Loucy (cell line): ENCODE measurements at regions not wholly inside any gene's neighbourhood (a gene's known extent, or its start where the extent isn't known, plus 50 kb on each side); places are given as distances from the start of the nearest gene placed in this dataset.
"Not testable (repeated sequence)": the region's sequence is repeated elsewhere in the genome, so short reads cannot be mapped to it uniquely, and the experiment has no call there.

ENCODE experiments used
- H2AFZ ChIP-seq: fragments of 200-600 bp; sonication (generic); 2 replicates; pipeline ENCODE4 v1.6.0; 2016; ENCODE audit warnings: antibody characterized with exemption, mild to moderate bottlenecking, low read length, moderate library complexity
- H3F3A ChIP-seq: fragments of 200-600 bp; 2 replicates; pipeline ENCODE4 v1.6.0; 2016; ENCODE audit warnings: antibody characterized with exemption, low read depth, mild to moderate bottlenecking
- H3K27me3 ChIP-seq: fragments of 200-600 bp; sonication (generic); 2 replicates; pipeline ENCODE4 v1.6.1; 2014; ENCODE audit warnings: low read length, mild to moderate bottlenecking; ENCODE audit not compliant: insufficient read depth, poor library complexity, severe bottlenecking
- H3K36me3 ChIP-seq: fragments of 200-600 bp; sonication (generic); 2 replicates; pipeline ENCODE4 v1.6.1; 2016; ENCODE audit warnings: low read length; ENCODE audit not compliant: insufficient read depth
- H3K4me1 ChIP-seq: fragments of 200-600 bp; sonication (generic); 2 replicates; pipeline ENCODE4 v1.5.1; 2014; ENCODE audit warnings: low read length, mild to moderate bottlenecking; ENCODE audit not compliant: insufficient read depth, poor library complexity, severe bottlenecking
- H3K4me2 ChIP-seq: fragments of 200-600 bp; sonication (generic); 2 replicates; pipeline ENCODE4 v1.6.0; 2014; ENCODE audit warnings: antibody characterized with exemption, low read length, low read depth, mild to moderate bottlenecking; ENCODE audit not compliant: poor library complexity, severe bottlenecking
- H3K4me3 ChIP-seq: fragments of 200-600 bp; sonication (generic); 2 replicates; pipeline ENCODE4 v1.5.1; 2014; ENCODE audit warnings: low read length, mild to moderate bottlenecking, mixed read lengths; ENCODE audit not compliant: poor library complexity, severe bottlenecking
- H3K79me2 ChIP-seq: fragments of 200-600 bp; sonication (generic); 2 replicates; pipeline ENCODE4 v1.6.1; 2014; ENCODE audit warnings: low read length; ENCODE audit not compliant: insufficient read depth
- H3K9ac ChIP-seq: fragments of 200-600 bp; sonication (generic); 2 replicates; pipeline ENCODE4 v1.6.0; 2014; ENCODE audit warnings: mild to moderate bottlenecking, low read depth, low read length, moderate library complexity; ENCODE audit not compliant: poor library complexity, severe bottlenecking
- H3K9me2 ChIP-seq: fragments of 200-600 bp; sonication (generic); replicated peaks from 2 replicates; pipeline ENCODE4 v1.6.1; 2016; ENCODE audit warnings: low read depth, low read length, mixed read lengths
- H3K9me3 ChIP-seq: fragments of 200-600 bp; sonication (generic); 2 replicates; pipeline ENCODE4 v1.6.1; 2014; ENCODE audit warnings: mild to moderate bottlenecking, antibody characterized with exemption, low read length, low read depth; ENCODE audit not compliant: insufficient read depth
- H4K20me1 ChIP-seq: fragments of 200-600 bp; sonication (generic); 2 replicates; pipeline ENCODE4 v1.6.0; 2014; ENCODE audit warnings: antibody characterized with exemption, low read length, mild to moderate bottlenecking; ENCODE audit not compliant: insufficient read depth, poor library complexity, severe bottlenecking
- CTCF ChIP-seq: fragments of 200-600 bp; sonication (generic); conservative IDR thresholded peaks from 2 replicates; pipeline ENCODE4 v1.5.1; 2014; ENCODE audit warnings: mild to moderate bottlenecking, antibody characterized with exemption, low read length
- EZH2phosphoT487 ChIP-seq: fragments of 200-600 bp; IDR thresholded peaks from 2 replicates; pipeline ENCODE4 v1.6.1; 2018; ENCODE audit warnings: antibody characterized with exemption, mild to moderate bottlenecking, moderate library complexity, borderline replicate concordance

DNA sequence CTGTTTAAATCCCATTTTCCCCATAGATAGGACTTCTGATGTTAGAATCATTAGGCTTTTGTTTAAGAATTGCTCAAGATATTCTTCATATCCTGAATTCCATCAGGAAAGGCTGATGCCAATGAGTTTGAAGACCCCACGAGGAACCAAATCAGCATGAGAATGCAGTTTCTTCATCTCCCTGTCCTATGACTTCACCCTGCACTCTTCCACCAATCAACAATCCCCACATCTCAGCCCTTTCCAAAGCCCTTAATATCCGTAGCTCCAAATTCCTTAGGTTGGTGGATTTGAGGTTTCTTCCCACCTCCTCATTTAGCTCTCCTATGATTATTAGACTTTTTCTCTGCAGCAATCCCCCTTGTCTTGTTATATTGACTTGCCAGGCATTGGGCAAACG, 52.9 kb upstream of the PRNP start:
- no peaks in the 10 kb centered on the region for H3K27me3 ChIP-seq
- no peak overlapping the region for H2AFZ ChIP-seq
- H3K4me3 ChIP-seq = no peak overlapping the region
- no peaks in the 10 kb centered on the region for H3K4me1 ChIP-seq
- H3K36me3 ChIP-seq = no peaks in the 10 kb centered on the region
- H3K4me2 ChIP-seq = no peak overlapping the region
- H3K9ac ChIP-seq = no peak overlapping the region
- no peaks in the 10 kb centered on the region for H3K9me2 ChIP-seq
- no peaks in the 10 kb centered on the region for H3K79me2 ChIP-seq
- no peak for TF ChIP-seq EZH2phosphoT487
- no peak for TF ChIP-seq CTCF
- no peaks in the 10 kb centered on the region for H4K20me1 ChIP-seq
- H3K9me3 ChIP-seq = no peaks in the 10 kb centered on the region
- no peaks in the 10 kb centered on the region for H3F3A ChIP-seq

GRCh38 chr20:4632876-4633275, 53.4 kb upstream of the PRNP start:
- Histone ChIP-seq H3K9ac (no peak overlapping the region), H3K36me3 (no peaks in the 10 kb centered on the region), H4K20me1 (no peaks in the 10 kb centered on the region), H3K9me3 (no peaks in the 10 kb centered on the region), H3K4me2 (no peak overlapping the region), H3K4me3 (no peak overlapping the region), H3K9me2 (no peaks in the 10 kb centered on the region), H2AFZ (no peak overlapping the region), H3F3A (no peaks in the 10 kb centered on the region), H3K79me2 (no peaks in the 10 kb centered on the region), H3K27me3 (no peaks in the 10 kb centered on the region), H3K4me1 (no peaks in the 10 kb centered on the region)
- TF ChIP-seq EZH2phosphoT487 = no peak

DNA sequence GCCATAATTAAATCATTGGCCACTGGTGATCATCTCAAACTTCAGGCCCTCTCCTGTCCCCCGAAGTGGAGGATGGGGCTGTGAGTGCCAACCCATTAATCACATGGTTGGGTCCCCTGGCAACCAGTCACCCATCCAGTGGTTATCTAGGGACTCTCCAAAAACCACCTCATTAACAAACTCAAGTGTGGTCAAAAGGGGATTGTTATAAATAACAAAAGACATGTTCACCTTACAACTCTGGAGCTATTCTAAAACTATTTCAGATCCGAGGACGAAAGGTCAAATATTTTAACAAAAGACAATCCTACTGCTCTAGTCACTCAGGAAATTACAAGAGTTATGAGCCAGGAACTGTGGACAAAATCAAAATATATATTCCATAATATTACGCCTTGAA, 60.0 kb upstream of the PRNP start:
- Histone ChIP-seq H3K4me3 (no peak overlapping the region), H3K27me3 (no peaks in the 10 kb centered on the region), H3K36me3 (no peaks in the 10 kb centered on the region), H2AFZ (no peak overlapping the region), H3K4me2 (no peak overlapping the region), H3K4me1 (no peaks in the 10 kb centered on the region), H3K9ac (no peak overlapping the region), H4K20me1 (no peaks in the 10 kb centered on the region), H3K9me3 (no peaks in the 10 kb centered on the region), H3F3A (no peaks in the 10 kb centered on the region), H3K9me2 (no peaks in the 10 kb centered on the region), H3K79me2 (no peaks in the 10 kb centered on the region)
- TF ChIP-seq EZH2phosphoT487 = no peak
- no peak for TF ChIP-seq CTCF

DNA sequence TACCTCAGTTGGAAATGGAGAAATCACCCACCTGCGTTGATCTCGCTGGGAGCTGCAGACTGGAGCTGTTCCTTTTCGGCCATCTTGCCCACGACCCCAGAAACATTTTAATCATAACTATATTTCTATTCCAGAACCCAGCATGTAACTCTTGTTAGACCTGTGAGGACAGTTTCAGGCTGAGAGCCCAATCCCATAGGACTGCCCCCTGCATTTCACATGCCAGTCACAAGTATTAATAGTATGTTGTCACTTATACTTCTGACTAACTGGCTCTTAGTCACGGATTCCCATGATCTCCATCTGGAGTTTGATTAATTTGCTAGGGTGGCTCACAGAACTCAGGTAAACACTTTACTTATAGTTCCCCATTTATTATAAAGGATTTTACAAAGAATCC, 60.6 kb upstream of the PRNP start:
- TF ChIP-seq EZH2phosphoT487 (no peak), CTCF (no peak)
- Histone ChIP-seq H3K9me2 (no peaks in the 10 kb centered on the region), H3K27me3 (no peaks in the 10 kb centered on the region), H3K4me1 (no peaks in the 10 kb centered on the region), H3K36me3 (no peaks in the 10 kb centered on the region), H3K79me2 (no peaks in the 10 kb centered on the region), H4K20me1 (no peaks in the 10 kb centered on the region), H3K9ac (no peak overlapping the region), H3K4me2 (no peak overlapping the region), H3K9me3 (no peaks in the 10 kb centered on the region), H3K4me3 (no peak overlapping the region), H3F3A (no peaks in the 10 kb centered on the region), H2AFZ (no peak overlapping the region)

GRCh38 chr20:4624675-4625336, 61.5 kb upstream of the PRNP start:
- H3K4me1 ChIP-seq, H3K4me2 ChIP-seq, H3K79me2 ChIP-seq, H4K20me1 ChIP-seq, H3F3A ChIP-seq, H3K36me3 ChIP-seq, H3K9me2 ChIP-seq, H3K4me3 ChIP-seq, H3K9me3 ChIP-seq, H3K27me3 ChIP-seq, H2AFZ ChIP-seq, H3K9ac ChIP-seq: not testable (repeated sequence)
